ENCODE measurements at regions not wholly inside any gene's neighbourhood (a gene's known extent, or its start where the extent isn't known, plus 50 kb on each side); places are given as distances from the start of the nearest gene placed in this dataset.

DNA sequence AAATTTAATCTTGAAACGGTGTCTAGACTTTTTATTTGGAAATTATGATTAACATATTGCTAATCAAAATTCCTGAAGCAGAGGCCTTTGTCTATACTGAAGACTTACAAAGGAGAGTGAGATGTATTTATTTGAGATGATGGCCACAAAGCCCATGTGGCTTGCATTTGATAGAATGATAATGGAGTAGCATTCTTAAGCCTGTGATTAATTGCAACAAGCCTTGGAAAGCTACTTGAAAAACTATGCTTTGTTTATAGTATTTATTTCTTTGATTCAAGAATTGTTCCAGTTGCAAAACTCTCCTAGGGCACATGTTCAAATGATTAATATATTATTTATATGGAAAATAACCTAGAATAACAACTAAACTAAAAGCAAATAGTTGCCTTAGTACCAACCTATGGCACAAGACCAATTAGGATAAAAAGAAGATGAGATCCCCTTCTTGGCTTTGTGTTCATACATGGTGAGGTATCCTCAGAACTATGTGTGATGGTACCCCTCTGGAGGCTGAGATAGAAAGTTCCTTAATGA is 244.1 kb upstream of the TBL1XR1 start:
- Histone ChIP-seq H3K27ac (ENCODE audit: low read depth in 1 of 2, low read length in 2 of 2) (no peak overlapping the region), H3K9ac (ENCODE audit: low read depth in 1 of 2, low read length in 2 of 2) (no peak overlapping the region), H3K36me3 (ENCODE audit: control insufficient read depth in 4 of 4, insufficient read depth in 3 of 4, low read depth in 1 of 4, low read length in 3 of 4) (no peaks in the 10 kb centered on the region), H3K27me3 (ENCODE audit: control insufficient read depth in 4 of 4, insufficient read depth in 4 of 4, low read length in 3 of 4) (no peaks in the 10 kb centered on the region), H3K4me3 (ENCODE audit: low read depth in 1 of 3, low read length in 3 of 3) (no peak overlapping the region), H3K9me3 (ENCODE audit: control insufficient read depth in 4 of 4, low read length in 3 of 4) (no peaks in the 10 kb centered on the region), H3K4me1 (ENCODE audit: control insufficient read depth in 4 of 4, insufficient read depth in 4 of 4, low read length in 3 of 4) (no peaks in the 10 kb centered on the region)
- WGBS, result 93% methylated on average over 1 of the region's 1 CpG
- TF ChIP-seq, protein P1, sequence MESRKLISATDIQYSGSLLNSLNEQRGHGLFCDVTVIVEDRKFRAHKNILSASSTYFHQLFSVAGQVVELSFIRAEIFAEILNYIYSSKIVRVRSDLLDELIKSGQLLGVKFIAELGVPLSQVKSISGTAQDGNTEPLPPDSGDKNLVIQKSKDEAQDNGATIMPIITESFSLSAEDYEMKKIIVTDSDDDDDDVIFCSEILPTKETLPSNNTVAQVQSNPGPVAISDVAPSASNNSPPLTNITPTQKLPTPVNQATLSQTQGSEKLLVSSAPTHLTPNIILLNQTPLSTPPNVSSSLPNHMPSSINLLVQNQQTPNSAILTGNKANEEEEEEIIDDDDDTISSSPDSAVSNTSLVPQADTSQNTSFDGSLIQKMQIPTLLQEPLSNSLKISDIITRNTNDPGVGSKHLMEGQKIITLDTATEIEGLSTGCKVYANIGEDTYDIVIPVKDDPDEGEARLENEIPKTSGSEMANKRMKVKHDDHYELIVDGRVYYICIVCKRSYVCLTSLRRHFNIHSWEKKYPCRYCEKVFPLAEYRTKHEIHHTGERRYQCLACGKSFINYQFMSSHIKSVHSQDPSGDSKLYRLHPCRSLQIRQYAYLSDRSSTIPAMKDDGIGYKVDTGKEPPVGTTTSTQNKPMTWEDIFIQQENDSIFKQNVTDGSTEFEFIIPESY (IDR thresholded peaks at IDR 0.05), result no peak
- no peak for TF ChIP-seq HNF4G (IDR thresholded peaks at IDR 0.05)
- no peak for DNase-seq (ENCODE audit: low spot score)

DNA sequence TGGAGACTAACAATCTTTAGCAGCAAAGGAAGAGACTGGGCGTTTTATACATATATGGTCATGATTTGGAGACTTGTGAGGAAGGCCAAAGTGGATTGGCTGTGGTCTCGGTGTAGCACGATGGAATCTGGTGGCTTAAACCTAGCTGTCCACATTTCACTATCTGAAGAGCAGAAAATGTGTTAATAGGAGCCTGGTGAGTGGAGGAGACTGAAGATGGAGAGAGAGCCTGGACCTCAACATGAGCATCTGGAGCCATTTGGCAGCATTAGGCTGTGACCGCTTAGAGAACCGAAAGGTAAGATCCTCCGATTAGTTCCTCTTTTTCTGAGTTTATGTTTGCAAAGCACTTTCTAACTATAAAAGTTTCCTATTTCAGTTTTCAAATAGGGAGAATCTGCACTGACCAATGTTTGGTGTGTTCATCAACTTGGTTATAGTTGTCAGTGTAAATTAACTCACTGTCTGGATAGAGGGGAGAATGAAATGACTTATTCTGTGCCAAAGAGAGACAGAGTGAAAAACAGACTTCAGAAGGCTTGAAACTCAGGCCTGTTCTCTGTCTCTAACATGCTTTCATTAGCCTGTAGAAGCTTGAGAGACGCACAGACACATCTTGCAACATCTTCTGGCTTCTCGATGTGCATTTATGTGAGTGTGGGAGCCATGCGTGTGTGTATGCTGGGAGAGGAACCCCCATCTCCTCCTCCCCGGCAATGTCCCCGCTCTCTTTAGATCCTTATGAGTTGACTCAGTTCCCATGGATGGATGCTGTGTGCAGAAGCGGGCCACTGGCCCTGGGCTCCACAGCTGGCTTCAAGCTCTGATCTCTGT is 244.7 kb upstream of the TBL1XR1 start:
- WGBS, result 88% methylated on average over 12 of the region's 12 CpGs
- no peaks in the 10 kb centered on the region for H3K4me1 ChIP-seq (ENCODE audit: control insufficient read depth in 4 of 4, insufficient read depth in 4 of 4, low read length in 3 of 4)
- no peaks in the 10 kb centered on the region for H3K27me3 ChIP-seq (ENCODE audit: control insufficient read depth in 4 of 4, insufficient read depth in 4 of 4, low read length in 3 of 4)
- H3K4me3 ChIP-seq (ENCODE audit: low read depth in 1 of 3, low read length in 3 of 3), result no peak overlapping the region
- DNase-seq (ENCODE audit: low spot score), result no peak
- H3K9me3 ChIP-seq (ENCODE audit: control insufficient read depth in 4 of 4, low read length in 3 of 4), result no peaks in the 10 kb centered on the region
- H3K36me3 ChIP-seq (ENCODE audit: control insufficient read depth in 4 of 4, insufficient read depth in 3 of 4, low read depth in 1 of 4, low read length in 3 of 4), result no peaks in the 10 kb centered on the region
- H3K27ac ChIP-seq (ENCODE audit: low read depth in 1 of 2, low read length in 2 of 2), result no peak overlapping the region
- TF ChIP-seq NR2F2 (IDR thresholded peaks at IDR 0.05), result no peak
- TF ChIP-seq, protein P2, sequence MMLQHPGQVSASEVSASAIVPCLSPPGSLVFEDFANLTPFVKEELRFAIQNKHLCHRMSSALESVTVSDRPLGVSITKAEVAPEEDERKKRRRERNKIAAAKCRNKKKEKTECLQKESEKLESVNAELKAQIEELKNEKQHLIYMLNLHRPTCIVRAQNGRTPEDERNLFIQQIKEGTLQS (IDR thresholded peaks at IDR 0.05), result no peak
- no peak for TF ChIP-seq YY1 (IDR thresholded peaks at IDR 0.05)
- no peak for TF ChIP-seq SP1 (IDR thresholded peaks at IDR 0.05)
- no peak for TF ChIP-seq HNF4A (conservative IDR thresholded peaks at IDR 0.05)
- TF ChIP-seq RXRA (IDR thresholded peaks at IDR 0.05), result no peak
- no peak for TF ChIP-seq FOXA2 (IDR thresholded peaks at IDR 0.05)
- H3K9ac ChIP-seq (ENCODE audit: low read depth in 1 of 2, low read length in 2 of 2), result no peak overlapping the region

DNA sequence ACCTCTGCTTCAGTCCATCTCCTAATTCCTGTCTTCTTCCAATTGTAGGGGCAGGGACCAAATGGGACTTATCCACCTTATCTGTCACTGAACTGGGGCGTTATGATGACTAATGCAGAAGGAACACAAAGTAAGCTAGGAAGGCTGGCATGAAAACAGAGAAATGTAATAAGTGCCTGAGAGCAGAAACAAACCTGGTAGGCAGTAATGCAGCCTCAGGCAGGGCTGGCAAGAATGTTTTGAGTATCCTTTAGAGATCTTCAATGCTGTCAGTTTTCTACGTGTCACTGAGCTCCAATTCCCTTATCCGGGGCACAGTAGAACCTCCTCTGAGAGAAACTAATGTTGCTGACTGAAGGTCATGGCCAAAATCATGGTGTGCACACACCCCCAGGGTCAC is 246.2 kb upstream of the TBL1XR1 start:
- H3K27me3 ChIP-seq (ENCODE audit: control insufficient read depth in 4 of 4, insufficient read depth in 4 of 4, low read length in 3 of 4), result no peaks in the 10 kb centered on the region
- WGBS, result 54% methylated on average over 3 of the region's 3 CpGs
- no peak overlapping the region for H3K9ac ChIP-seq (ENCODE audit: low read depth in 1 of 2, low read length in 2 of 2)
- no peak for TF ChIP-seq JUND (IDR thresholded peaks at IDR 0.05)
- TF ChIP-seq RXRA (IDR thresholded peaks at IDR 0.05), result peak in 1 of 2 donors; percentile 17
- H3K4me3 ChIP-seq (ENCODE audit: low read depth in 1 of 3, low read length in 3 of 3), result no peak overlapping the region
- DNase-seq (ENCODE audit: low spot score), result no peak
- H3K27ac ChIP-seq (ENCODE audit: low read depth in 1 of 2, low read length in 2 of 2), result no peak overlapping the region
- no peaks in the 10 kb centered on the region for H3K4me1 ChIP-seq (ENCODE audit: control insufficient read depth in 4 of 4, insufficient read depth in 4 of 4, low read length in 3 of 4)
- H3K9me3 ChIP-seq (ENCODE audit: control insufficient read depth in 4 of 4, low read length in 3 of 4), result no peaks in the 10 kb centered on the region
- H3K36me3 ChIP-seq (ENCODE audit: control insufficient read depth in 4 of 4, insufficient read depth in 3 of 4, low read depth in 1 of 4, low read length in 3 of 4), result no peaks in the 10 kb centered on the region

DNA sequence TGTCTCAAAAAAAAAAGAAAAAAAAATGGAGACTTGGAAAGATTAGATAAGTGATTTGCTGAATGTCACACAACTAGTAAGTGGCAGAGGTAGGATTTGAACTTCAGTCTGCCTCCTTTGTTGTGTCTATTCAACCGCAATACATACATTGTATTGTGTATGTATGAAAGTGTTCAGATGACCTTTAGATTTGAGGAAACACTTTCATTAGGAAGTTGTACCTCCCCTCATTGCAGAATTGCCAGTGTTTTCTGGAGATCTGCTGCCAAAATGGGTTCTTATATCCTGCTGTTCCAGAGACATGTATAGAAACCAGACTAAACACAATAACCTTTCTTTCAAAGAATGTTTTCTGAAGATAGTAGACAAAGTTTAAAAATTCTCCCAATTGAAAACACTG is 247.4 kb upstream of the TBL1XR1 start:
- Histone ChIP-seq H3K36me3 (ENCODE audit: control insufficient read depth in 4 of 4, insufficient read depth in 3 of 4, low read depth in 1 of 4, low read length in 3 of 4) (no peaks in the 10 kb centered on the region), H3K4me1 (ENCODE audit: control insufficient read depth in 4 of 4, insufficient read depth in 4 of 4, low read length in 3 of 4) (peaks cover 0 to 4% (median 1%) of the 10 kb centered on the region in 4 donors), H3K9me3 (ENCODE audit: control insufficient read depth in 4 of 4, low read length in 3 of 4) (no peaks in the 10 kb centered on the region), H3K4me3 (ENCODE audit: low read depth in 1 of 3, low read length in 3 of 3) (no peak overlapping the region), H3K27ac (ENCODE audit: low read depth in 1 of 2, low read length in 2 of 2) (no peak overlapping the region), H3K27me3 (ENCODE audit: control insufficient read depth in 4 of 4, insufficient read depth in 4 of 4, low read length in 3 of 4) (no peaks in the 10 kb centered on the region), H3K9ac (ENCODE audit: low read depth in 1 of 2, low read length in 2 of 2) (no peak overlapping the region)
- DNase-seq (ENCODE audit: low spot score), result no peak
- 97% methylated on average over 1 of the region's 1 CpG for WGBS
- TF ChIP-seq YY1 (IDR thresholded peaks at IDR 0.05), result no peak
- TF ChIP-seq, protein P2 (IDR thresholded peaks at IDR 0.05), result no peak
- TF ChIP-seq RXRA (IDR thresholded peaks at IDR 0.05), result no peak
- TF ChIP-seq SP1 (IDR thresholded peaks at IDR 0.05), result no peak
- no peak for TF ChIP-seq FOXA2 (IDR thresholded peaks at IDR 0.05)
- TF ChIP-seq GABPA (IDR thresholded peaks at IDR 0.05 in 1 of 2, conservative IDR thresholded peaks at IDR 0.05 in 1 of 2), result no peak
- TF ChIP-seq EGR1 (IDR thresholded peaks at IDR 0.05; ENCODE audit: low read depth in 2 of 2), result no peak
- no peak for TF ChIP-seq HNF4G (IDR thresholded peaks at IDR 0.05)
- TF ChIP-seq, protein P3, sequence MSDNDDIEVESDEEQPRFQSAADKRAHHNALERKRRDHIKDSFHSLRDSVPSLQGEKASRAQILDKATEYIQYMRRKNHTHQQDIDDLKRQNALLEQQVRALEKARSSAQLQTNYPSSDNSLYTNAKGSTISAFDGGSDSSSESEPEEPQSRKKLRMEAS (IDR thresholded peaks at IDR 0.05), result no peak
- no peak for TF ChIP-seq RAD21 (IDR thresholded peaks at IDR 0.05)
- no peak for TF ChIP-seq HNF4A (conservative IDR thresholded peaks at IDR 0.05)
- TF ChIP-seq, protein P1 (IDR thresholded peaks at IDR 0.05), result no peak
- TF ChIP-seq JUND (IDR thresholded peaks at IDR 0.05), result no peak
- no peak for TF ChIP-seq FOXA1 (IDR thresholded peaks at IDR 0.05)
